ENCODE measurements at regions not wholly inside any gene's neighbourhood (a gene's known extent, or its start where the extent isn't known, plus 50 kb on each side); places are given as distances from the start of the nearest gene placed in this dataset.
"Not testable (repeated sequence)": the region's sequence is repeated elsewhere in the genome, so short reads cannot be mapped to it uniquely, and the experiment has no call there.

- DNase-seq: no peak
These were observed 101.7 kb upstream of the SOX21 start for GRCh38 chr13:94813920-94814475.

- no peak for DNase-seq
These were observed 99.4 kb upstream of the SOX21 start for GRCh38 chr13:94811753-94812152.

DNA sequence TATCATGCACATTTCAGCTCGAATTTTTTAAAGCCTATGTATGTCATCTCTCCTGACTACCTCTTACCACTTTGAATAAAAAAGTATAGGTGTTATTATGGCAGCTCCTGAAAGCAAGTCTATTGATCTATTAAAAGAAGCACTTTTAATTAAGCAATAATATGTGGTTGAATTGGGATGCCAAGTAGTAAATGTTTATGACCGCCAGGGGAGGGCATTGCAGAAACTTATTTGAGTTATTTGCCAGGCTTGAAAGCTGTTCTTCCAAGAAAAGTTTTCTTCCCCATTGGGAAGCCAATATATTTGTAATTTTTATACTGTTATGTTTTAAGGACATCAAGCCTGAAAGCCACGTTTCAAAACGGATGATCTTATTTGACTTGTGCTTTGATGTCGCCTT is 88.1 kb upstream of the SOX21 start:
- no peak for DNase-seq

GRCh38 chr13:94799299-94799698 is 87.0 kb upstream of the SOX21 start:
- DNase-seq: no peak

GRCh38 chr13:94798738-94799137 is 86.4 kb upstream of the SOX21 start:
- DNase-seq: no peak

DNA sequence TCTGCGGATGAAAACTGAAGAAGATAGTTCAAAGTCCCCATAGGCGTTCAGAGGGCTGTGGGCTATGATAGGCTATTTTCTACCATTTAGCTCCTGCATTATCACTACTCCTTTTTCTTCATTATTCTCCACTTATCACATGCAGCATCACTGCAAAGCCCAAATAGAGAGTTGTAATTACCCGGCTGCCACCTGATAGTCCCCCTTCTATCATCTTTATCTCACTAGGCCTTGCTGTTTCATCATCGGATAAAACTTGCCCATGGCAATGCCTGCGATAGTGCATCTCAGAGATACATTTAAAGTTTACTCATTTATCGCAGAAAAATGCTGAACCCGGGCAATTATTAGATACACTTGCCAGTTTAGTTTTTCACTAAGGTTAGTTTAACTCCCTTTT is 82.9 kb upstream of the SOX21 start:
- DNase-seq: no peak

GRCh38 chr13:94786246-94786645 is 73.9 kb upstream of the SOX21 start:
- DNase-seq: not testable (repeated sequence)

DNA sequence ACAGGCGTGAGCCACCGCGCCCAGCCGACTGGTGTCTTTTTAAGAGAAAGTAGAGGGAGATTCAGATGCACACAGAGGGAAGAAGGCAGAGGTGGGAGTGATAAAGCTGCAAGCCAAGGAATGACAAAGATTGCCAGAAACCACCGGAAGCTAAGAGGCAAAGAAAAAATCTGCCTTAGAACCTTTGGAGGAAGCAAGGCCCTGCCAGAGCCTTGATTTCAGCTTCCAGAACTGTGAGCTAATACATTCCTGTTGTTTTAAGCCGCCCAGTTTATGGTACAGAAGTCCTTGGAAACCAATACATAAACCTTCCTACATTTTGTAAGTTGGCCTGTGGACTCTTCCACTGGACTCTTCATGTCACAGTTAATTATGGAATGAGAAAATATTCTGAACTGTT is 71.7 kb upstream of the SOX21 start:
- DNase-seq: no peak

GRCh38 chr13:94783489-94783888 is 71.1 kb upstream of the SOX21 start:
- no peak for DNase-seq

DNA sequence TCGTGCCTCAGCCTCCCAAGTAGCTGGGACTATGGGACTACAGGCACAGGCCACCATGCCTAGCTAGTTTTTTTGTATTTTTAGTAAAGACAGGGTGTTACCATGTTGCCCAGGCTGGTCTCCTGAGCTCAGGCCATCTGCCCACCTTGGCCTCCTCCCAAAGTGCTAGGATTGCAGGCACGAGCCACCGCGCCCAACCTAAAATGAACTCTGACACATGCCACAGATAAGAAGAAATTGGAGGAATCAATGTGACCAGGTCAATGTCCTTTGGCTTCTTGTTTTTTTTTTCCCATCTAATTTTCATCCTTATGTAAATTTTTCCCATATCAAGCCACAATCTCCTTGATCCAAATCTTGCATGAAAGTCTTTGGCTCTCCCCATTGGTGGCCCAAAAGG is 68.1 kb upstream of the SOX21 start:
- DNase-seq: no peak

- DNase-seq: no peak
These were observed 66.6 kb upstream of the SOX21 start for GRCh38 chr13:94778986-94779385.

GRCh38 chr13:94778585-94778984 is 66.2 kb upstream of the SOX21 start:
- DNase-seq: no peak

- DNase-seq: no peak
These were observed 64.6 kb upstream of the SOX21 start for GRCh38 chr13:94776956-94777355.

DNA sequence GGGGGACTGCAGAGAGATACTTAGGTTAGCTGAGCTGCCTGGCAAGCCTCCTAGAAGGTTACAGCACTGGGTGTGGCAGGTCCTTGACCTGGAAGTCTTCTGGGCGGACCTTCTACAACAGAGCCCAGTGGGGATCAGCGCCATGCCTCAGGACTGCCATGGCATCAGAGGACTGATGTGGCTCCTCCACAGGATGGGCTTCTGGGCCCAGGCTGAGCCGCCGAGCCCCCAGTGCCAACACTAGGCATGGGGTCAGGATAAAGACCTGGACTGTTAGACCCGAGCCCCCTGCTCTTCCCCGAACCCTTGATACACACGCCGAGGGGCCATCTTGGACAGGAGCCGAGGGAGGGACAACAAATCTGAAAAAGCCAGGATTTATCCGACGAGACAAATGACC is 64.0 kb upstream of the SOX21 start:
- no peak for DNase-seq

DNA sequence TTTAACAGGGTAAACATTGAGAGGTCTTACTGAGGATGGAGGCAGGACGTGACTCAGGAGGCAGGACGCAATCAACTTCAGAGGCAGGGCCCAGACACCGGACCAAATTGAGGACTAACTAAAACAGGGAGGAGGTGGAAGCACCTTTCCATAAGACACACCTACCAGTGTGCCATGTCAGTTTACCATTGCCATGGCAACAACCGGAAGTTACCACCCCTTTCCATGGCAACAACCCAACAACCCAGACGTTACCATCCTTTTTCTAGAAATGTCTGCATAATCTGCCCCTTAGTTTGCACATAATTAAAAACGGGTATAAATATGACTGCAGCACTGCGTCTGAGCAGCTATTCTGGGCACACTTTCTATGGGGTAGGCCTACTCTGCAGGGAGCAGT is 53.5 kb upstream of the SOX21 start:
- DNase-seq: no peak

- DNase-seq: no peak
These were observed 52.4 kb upstream of the SOX21 start for GRCh38 chr13:94764576-94765321.

All from tongue (tissue), 1 donor.